ACHN (cell line): ENCODE measurements at regions not wholly inside any gene's neighbourhood (a gene's known extent, or its start where the extent isn't known, plus 50 kb on each side); places are given as distances from the start of the nearest gene placed in this dataset.
"Not testable (repeated sequence)": the region's sequence is repeated elsewhere in the genome, so short reads cannot be mapped to it uniquely, and the experiment has no call there.

ENCODE experiments used
- DNase-seq: peaks from one replicate; pipeline ENCODE4 v3.0.0-alpha.2; 2015
- in situ Hi-C: cut with HindIII; loops from 2 replicates; pipeline ENCODE4 v1.10.0; 2017; ENCODE audit warnings: low sequenced_read_pairs, low pct_ligation_motif_present, low pct_unique_long_range_greater_than_20kb

DNA sequence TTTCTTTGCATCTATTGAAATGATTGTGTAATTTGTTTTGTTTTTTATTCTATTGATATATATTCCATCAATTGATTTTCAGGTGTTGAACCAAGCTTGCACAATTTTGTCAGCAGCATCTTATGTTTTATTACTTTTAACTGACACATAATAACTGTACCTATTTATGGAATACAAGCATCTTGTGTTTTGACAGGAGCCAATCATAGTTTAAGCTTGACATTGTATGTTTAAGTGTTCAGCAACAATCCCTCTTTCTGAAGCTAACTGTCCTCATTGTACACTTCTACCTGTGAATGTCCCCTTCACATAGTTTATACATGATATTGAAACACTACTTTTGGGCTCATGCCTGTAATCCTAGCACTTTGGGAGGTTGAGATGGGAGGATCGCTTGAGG is 1017.6 kb upstream of the GYPC start:
- DNase-seq, result no peak
- in situ Hi-C loops, result no loop called here

DNA sequence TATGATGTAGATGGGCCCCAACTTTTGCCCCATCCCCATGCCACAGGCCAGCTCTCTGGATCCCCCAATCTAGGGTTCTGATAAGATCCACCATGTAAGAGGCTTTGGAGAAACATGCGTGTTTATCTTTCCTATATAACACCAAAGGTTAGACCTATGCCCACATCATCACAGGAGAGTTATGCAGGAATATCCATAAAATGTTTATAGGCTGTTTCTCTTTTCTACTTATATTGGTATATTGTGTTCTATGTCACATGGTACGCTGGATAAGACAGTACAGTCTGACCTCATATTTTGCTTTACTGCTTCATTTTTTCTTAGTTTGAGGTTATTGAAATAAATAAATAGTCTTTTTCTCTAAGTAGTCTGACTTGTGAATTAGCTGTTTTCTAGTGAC is 1013.9 kb upstream of the GYPC start:
- in situ Hi-C loops, result no loop called here
- no peak for DNase-seq

DNA sequence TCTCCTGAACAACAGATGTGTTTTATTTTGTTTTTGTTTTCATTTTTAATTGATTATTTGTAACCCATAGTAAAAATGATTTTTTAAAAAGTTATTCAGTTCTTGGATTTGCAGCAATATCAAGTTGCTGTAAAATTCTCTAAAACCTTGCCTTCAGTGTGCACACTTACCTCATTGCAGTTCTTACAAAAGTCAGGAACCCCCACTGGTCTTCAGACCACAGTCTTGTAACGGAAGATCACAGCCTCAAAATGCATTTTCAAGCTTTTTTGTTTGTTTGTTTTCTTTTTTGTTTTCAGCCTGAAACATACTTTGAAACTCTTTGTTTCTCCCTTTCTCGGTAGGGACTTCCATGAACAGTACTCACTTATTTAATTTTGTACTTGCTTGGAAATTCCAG is 1012.8 kb upstream of the GYPC start:
- in situ Hi-C loops, result no loop called here
- no peak for DNase-seq

DNA sequence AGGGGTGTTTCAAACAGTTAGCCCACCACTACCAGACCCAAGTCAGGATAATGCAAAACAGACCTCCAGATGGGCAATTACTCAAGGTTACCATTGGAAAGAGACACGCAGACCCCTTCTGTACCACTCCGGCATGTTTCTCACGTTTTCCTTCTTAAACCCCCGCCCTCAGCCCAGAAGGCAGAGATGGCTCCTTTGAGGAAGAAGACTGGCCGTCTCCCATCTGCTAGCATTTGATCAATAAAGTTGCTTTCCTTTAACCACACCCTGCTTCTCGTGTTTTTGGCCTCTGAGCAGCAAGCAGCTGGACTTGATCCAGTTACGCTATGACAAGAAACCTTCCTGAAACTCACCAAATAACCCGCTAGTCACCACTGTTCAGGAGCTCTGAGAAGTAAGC is 1012.4 kb upstream of the GYPC start:
- in situ Hi-C loops, result no loop called here
- DNase-seq, result no peak

DNA sequence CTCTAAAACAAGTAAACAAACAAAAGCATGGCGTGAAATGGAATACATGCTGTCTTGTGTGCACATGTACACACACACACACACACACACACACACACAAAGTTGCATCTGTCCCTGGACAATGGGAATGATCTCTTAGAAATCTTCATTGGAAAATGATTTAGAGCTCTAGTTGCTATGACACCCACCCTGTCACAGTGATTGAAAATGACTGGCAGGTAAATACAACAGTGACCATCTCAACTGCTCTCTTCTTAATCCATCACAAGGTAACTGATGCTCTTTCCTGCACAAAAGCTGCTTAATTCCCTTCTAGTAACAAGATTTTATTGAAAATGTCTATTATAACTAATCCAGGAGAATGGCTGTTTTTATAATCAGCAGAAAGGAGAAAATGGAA is 1011.7 kb upstream of the GYPC start:
- in situ Hi-C loops, result no loop called here

DNA sequence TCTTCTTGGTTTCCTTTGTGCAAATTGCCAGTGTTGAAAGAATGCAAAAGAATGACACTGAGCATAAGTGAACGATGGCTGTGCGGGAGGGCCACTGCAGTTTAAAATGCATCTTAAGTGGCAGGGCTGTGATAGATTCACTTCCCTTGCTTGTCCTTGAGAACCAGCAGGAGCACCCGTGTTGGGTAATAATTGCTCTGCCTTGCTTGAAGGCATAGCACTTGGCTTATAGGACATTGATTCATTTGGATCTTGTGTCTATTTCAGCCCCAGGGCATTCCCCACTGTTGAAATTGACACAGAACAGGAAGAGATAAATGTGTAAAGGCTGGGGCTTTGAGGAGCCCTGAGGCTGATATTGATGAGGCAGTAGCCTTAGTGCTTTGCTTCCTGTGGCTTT is 1003.7 kb upstream of the GYPC start:
- DNase-seq, result no peak
- in situ Hi-C loops, result no loop called here

More for the DNA sequence above, 1011.7 kb upstream of the GYPC start:
- DNase-seq, result no peak

DNA sequence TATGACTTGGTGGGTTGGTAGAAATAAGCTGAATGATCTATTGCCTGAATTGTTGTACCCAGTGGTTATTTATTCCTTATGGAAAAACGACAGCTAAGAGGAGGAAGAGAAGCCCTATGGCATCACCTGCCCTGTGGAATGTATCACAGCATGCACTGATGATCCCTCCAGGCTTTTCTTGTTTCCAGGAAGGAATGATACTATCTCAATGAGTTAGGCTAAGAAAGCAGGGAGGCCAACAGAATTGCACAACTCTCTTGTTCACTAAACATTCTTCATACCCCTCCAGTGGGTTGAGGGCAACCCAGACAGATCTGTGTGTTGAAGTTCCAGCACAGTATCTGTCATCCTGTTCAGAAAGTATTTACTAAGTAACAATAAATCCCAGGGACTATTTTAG is 1001.7 kb upstream of the GYPC start:
- in situ Hi-C loops, result no loop called here
- DNase-seq, result no peak

DNA sequence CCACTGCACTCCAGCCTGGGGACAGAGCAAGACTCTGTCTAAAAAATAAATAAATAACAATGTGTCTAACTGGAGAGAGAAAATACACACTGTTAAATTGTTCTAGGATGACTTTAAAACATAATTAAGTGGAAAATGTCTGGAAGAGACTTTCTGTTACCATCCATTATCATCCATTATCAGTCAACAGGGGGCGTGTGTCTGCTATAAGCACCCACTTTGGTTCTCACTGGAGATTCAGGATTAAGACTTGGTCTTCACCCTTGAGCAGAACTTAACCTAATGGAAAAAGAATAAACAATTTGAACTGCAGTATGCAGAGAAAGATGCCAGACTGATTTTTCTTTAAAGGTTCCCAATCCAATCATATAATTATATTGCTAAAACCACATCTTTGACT is 999.8 kb upstream of the GYPC start:
- in situ Hi-C loops, result no loop called here
- DNase-seq, result peak; percentile 11

DNA sequence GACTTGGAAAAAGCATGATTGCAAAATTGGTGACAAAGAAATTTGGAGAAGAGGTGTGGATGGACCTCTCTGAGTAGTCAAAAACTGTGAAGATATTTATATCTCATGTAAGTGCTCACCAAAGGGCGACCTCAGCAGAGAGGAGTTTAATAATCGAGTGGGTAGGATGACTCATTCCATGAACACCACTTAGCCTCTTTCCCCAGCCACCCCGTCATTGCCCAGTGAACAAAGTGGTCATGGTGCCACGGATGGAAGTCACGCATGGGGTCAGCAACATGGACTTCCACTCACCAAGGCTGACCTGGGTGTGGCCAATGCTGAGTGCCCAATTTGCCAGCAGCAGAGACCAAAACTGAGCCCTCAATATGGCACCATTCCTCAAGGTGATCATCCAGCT is 997.4 kb upstream of the GYPC start:
- DNase-seq, result no peak
- in situ Hi-C loops, result no loop called here

DNA sequence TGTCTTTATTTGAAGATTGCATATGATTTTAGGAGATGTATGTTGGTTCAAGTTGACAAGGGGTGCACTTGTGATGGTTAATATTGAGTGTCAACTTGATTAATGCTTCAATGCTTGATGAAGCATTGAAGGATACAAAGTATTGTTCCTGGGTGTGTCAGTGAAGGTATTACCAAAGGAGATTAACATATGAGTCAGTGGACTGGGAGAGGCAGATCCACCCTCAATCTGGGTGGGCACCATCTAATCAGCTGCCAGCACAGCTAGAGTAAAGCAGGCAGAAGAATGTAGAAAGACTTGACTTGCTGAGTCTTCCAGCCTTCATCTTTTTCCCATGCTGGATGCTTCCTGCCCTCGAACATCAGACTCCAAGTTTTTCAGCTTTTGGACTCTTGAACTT is 995.6 kb upstream of the GYPC start:
- in situ Hi-C loops, DNase-seq: not testable (repeated sequence)

DNA sequence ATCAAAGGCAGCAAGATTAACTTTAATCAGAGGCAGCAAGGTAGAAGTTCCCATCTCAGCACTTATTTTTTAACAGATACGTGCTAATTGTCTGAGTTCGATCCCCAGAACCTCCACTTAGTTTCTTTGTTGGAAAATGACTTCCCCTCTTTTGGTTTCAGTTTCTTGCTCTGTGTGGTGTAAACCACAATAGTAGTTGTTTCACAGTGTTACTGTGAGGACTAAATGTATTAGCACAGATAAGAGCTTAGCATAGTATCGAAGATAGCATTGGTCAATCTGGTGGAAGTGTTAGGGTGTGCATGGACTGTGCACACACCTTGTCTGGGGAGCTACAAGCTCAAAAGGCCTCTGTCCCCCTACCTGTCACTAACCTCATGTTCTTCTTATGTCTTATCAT is 988.3 kb upstream of the GYPC start:
- no peak for DNase-seq
- in situ Hi-C loops, result no loop called here

DNA sequence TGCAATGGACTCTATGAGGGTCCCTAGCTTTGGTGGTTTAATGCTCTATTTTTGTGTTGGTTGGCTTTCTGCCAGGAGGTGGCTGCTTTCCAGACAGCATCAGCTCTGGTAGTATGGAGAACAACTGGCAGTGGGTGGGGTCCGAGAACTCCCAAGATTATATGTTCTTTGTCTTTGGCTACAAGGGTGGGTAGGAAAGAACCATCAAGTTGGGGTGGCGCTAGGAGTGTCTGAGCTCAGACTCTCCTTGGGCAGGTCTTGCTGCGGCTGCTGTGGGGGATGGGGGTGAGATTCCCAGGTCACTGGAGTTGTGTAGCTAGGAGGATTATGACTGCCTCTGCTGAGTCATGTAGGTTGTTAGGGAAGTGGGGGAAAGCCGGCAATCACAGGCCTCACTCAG is 976.1 kb upstream of the GYPC start:
- in situ Hi-C loops, result no loop called here
- DNase-seq, result no peak

DNA sequence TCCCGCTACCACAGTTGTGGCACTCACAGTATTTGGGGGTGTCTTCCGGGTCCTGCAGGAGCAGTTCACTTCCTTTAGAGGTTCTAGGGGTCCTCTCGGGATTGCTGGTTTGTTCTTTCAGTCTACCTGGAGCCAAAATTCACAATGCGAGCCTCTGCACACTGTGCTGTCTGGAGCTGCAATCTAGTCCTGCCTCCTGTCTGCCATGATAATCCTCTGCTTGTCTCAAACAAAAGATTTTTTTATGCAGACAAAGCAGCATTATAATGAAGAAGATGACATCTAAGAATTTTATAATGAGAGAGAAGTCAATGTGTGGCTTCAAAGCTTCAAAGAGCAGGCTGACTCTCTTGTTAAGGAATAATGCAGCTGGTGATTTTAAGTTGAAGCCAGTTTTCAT is 975.1 kb upstream of the GYPC start:
- in situ Hi-C loops, result no loop called here
- no peak for DNase-seq

DNA sequence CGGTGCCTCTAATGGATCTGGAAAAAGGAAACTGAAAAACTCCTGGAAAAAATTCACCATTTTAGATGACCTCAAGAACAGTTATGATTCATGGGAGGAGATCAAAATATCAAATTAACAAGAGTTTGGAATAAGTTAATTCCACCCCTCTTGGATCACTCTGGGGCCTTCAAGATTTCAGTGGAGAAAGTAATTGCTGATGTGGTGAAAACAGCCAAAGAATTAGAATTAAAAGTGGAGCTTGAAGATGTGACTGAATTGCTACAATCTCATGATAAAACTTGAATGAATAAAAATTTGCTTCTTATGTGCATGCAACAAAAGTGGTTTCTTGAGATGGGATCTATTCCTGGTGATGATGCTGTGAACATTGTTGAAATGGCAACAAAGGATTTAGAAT is 974.4 kb upstream of the GYPC start:
- DNase-seq, result no peak
- in situ Hi-C loops, result no loop called here

DNA sequence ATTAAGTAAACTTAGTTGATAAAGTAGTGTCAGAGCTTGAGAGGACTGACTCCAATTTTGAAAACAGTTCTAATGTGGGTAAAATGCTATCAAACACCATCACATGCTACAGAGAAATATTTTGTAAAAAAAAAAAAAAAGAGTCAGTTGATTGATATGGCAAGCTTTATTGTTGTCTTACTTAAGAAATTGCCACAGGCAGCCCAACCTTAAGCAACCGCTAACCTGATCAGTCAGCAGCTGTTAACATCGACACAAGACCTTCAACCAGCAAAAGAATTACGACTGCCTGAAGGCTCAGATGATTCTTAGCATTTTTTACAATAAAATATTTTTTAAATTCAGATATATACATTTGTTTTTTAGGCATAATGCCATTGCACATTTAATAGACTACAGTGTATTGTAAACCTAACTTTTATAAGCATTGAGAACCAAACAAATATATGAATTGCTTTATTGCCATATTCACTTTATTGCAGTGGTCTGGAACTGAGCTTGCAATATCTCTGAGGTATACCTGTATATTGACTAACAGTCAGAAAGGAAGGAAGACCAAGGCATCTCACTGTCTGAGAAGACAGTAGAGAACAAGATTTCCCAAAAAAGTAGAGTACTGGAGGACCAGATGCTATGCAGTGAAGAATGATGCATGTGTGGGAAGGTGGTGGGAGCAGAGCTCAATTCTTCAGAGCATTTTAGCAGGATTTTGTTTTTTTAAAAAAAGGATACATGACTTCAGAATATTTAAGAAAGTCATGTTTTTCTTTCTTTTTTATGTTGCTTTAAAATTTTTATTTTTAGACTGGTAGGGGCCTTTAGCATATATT is 973.8 kb upstream of the GYPC start:
- DNase-seq, result no peak
- in situ Hi-C loops, result no loop called here

DNA sequence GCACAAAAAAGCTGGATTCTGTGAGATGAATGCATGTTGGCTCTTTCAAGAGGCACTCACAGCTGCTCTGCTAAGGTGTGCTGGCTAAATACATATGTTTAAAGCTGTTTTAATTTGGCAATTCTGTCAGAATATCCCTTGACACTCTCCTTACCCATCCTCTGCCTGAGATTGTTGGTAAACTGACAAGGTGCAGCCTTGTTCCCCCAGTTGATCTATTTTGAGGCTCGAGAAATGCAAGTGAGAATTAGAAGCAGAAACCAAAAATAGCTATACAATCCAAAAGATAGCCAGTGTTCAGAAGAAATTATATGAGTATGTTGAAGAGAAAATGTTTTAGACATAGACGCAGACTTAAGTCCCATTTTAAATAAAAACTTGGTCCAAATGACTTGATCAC is 971.7 kb upstream of the GYPC start:
- no peak for DNase-seq
- in situ Hi-C loops, result no loop called here

DNA sequence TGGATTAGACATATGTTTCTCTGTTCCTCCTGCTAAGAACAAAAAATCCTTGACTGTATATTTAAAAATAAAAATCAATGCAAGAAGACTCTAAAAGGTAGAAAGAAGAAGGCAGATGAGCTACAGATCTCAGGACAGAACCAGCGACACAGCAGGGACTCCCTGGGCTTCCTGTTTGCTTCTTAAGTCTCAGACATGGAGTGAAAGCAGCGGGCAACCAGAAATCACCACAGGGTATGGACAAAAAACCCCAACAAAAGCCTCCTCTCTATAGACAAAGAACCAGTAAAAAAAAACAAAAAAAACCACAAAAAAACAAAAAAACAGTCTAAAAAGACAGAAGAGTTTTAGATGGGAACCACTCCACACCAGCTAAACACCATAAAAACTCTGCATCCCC is 971.0 kb upstream of the GYPC start:
- in situ Hi-C loops, result no loop called here
- DNase-seq, result no peak

DNA sequence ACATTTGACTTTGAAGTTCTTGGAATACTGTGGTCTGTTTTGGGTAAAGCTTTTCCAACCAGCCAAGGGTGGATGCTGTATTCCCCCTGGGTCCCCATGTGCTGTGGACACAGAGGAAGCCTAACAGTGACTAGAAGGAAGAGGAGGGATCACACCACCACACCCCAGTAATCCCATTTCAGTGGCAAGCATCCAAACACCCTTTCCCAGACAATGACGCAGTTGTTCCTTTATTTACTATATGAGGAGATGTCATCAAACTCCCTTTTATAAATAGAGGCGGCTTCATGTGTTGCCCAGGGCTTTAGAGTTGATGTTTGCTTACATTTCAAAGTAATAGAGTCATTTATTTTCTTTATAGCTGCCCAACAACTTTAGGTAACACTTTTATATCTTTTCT is 959.4 kb upstream of the GYPC start:
- in situ Hi-C loops, result no loop called here
- DNase-seq, result no peak

DNA sequence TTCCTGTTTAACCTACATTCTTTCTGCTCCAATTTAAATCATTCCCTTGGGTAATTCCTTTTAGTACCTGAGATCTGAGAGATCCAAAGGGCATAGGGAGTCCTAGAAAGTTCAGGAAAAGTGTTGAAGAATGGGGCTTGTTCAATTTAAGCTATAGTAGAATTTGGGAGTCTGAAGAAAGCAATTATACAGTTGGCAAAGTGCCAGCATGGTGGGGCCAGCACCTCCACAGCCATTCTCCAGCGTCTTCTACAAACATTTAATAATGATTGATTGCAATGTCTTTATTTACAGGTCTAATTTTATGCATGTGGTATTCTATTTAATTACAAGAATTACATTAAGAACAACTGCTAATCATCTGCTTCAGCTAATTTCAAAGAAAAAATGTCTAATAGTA is 957.7 kb upstream of the GYPC start:
- in situ Hi-C loops, result no loop called here

DNA sequence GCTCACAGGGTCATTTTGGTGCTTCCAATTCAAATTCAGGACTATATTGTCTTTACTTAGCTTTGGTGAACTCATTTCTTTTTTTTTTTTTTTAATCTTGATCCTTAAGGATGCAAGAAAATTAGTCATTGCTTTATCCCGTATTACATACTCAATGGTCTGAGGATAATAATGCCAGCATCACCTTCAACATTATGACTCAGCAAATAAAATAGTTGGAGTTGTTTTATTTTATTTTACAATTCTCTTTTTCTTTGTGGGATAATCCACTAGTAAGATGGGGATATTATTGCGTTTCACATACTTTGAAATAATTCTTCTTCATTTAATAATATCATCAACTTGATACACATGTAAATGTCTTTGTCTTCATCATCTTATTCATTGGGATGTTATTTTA is 954.9 kb upstream of the GYPC start:
- in situ Hi-C loops, result no loop called here

More for the DNA sequence above, 957.7 kb upstream of the GYPC start:
- DNase-seq, result no peak

DNA sequence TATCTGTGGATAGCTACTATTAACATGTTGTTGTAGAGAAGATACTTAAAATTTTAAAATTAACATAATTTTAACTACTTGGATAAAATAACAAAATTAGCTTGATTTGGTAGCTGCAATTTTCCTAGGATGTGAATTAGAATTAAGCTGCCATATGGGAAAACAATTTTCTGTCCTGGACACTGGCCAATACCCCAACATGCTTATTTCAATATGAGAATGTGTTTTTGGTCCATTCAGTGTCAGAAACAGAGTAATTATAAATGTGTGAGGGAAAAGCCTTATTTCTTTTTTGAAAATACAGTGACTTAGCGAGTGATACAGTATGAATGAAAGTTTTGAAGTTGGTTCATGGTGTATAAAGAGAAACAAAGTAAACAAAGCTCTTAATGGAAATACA is 948.3 kb upstream of the GYPC start:
- in situ Hi-C loops, result no loop called here
- no peak for DNase-seq

More for the DNA sequence above, 954.9 kb upstream of the GYPC start:
- DNase-seq, result no peak
